ENCODE measurements at regions not wholly inside any gene's neighbourhood (a gene's known extent, or its start where the extent isn't known, plus 50 kb on each side); places are given as distances from the start of the nearest gene placed in this dataset.
"Not testable (repeated sequence)": the region's sequence is repeated elsewhere in the genome, so short reads cannot be mapped to it uniquely, and the experiment has no call there.

DNA sequence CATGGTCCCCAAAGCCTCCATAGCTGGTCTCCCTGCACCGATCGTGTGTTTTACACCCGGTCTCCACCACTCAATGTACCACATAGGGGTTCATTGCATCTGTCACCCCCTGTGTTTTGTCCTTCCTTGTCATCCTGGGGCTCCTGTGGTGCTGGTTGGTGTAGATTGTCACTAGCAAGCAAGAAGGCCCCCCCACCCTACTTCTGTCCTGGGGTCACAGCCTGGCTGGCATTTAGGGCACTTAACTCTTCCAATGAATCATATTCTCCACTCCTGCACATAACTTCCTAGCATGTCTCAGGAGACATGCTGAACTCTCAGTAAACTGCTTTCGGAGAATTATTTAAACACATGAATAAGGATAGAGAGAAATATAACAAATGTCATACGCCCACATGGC is 161.4 kb downstream of the BCL2L11 start:
- not testable (repeated sequence) for DNase-seq (ENCODE audit: extremely low read depth, low read depth)

DNA sequence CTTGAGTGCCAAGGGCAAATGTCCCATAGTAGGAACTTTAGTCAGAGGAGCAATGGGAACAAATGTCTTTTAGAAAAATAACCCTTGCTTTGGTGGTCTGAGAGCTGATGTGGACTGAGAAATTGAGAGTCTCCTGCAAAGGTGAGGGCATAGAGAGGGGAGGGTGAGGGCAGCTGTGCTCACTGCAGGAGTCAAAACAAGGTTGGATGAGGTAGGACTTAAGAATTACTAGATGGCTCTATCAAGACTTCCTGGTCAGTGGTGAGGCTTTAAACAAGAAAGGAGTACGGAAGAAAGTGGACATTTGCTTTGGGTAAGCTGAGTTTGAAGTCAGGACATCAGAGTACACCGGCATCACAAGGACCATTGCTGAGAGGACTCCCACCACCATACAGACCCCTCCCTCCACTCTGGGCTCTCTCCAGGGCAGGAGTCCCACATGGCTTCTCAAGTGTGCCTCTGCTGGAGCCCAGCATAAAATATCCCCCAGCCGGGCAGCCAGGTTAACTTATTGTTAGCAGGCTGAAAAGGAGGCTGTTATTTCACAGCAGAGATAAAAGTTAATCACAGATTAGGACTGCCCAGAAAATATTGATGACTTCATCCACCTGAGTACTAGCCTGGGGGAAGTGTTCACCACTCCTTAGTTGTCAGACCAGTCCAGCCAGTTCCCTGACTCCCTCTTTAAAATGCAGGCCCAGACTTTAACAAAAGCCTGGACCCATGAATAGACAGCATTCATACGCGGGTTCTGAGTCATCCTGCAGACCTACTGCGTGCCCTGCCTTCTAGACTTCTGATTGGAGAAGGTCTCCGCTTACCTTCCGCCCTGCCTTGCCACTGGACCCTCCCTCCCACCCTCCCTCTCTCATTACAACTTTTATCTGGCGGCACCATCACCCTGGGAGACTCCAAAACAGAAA is 167.2 kb downstream of the BCL2L11 start:
- DNase-seq (ENCODE audit: extremely low read depth, low read depth): not testable (repeated sequence)

- not testable (repeated sequence) for DNase-seq (ENCODE audit: extremely low read depth, low read depth)
These were observed 169.7 kb downstream of the BCL2L11 start for GRCh38 chr2:111290370-111290769.

- not testable (repeated sequence) for DNase-seq (ENCODE audit: extremely low read depth, low read depth)
These were observed 170.9 kb downstream of the BCL2L11 start for GRCh38 chr2:111291566-111291965.

- DNase-seq (ENCODE audit: extremely low read depth, low read depth): not testable (repeated sequence)
These were observed 171.7 kb downstream of the BCL2L11 start for GRCh38 chr2:111292232-111292968.

- DNase-seq (ENCODE audit: extremely low read depth, low read depth): not testable (repeated sequence)
These were observed 174.0 kb downstream of the BCL2L11 start for GRCh38 chr2:111294699-111295098.

- DNase-seq (ENCODE audit: extremely low read depth, low read depth): not testable (repeated sequence)
These were observed 175.5 kb downstream of the BCL2L11 start for GRCh38 chr2:111296122-111296804.

DNA sequence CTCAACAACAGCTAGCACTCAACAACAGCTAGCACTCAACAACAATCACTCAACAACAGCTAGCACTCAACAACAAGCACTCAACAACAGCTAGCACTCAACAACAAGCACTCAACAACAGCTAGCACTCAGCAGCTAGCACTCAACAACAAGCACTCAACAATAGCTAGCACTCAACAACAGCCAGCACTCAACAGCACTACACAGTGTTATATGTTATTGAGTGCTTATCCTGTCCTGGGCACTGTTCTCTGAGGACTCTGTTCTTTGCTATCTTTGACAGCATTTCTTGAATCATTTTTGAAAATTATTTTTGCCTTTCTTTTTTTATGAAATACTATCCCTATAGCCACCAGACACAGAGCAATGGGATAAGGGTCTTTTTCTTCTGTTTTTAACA is 176.4 kb downstream of the BCL2L11 start:
- DNase-seq (ENCODE audit: extremely low read depth, low read depth): not testable (repeated sequence)

- DNase-seq (ENCODE audit: extremely low read depth, low read depth): not testable (repeated sequence)
These were observed 178.2 kb downstream of the BCL2L11 start for GRCh38 chr2:111298927-111299326.

- DNase-seq (ENCODE audit: extremely low read depth, low read depth): not testable (repeated sequence)
These were observed 178.9 kb downstream of the BCL2L11 start for GRCh38 chr2:111299635-111300034.

DNA sequence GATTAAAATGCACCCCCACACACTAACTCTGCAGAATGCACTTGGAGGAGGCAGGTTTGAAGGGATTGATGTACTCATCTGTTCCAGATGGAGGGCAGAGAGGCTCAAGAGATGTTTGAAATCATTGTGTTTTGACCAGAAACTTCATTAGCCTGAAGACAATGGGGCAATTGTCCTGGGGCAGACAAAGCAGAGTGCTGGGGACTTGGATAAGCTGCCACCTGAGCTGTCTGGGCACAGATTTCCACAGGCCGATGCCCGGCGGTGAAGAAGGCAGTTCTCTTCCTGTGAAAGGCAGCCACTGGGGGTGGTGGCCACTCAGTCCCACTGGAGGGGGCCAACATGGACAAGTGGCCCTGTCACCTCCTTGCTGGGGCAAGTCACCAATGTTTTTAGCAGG is 181.0 kb downstream of the BCL2L11 start:
- not testable (repeated sequence) for DNase-seq (ENCODE audit: extremely low read depth, low read depth)

DNA sequence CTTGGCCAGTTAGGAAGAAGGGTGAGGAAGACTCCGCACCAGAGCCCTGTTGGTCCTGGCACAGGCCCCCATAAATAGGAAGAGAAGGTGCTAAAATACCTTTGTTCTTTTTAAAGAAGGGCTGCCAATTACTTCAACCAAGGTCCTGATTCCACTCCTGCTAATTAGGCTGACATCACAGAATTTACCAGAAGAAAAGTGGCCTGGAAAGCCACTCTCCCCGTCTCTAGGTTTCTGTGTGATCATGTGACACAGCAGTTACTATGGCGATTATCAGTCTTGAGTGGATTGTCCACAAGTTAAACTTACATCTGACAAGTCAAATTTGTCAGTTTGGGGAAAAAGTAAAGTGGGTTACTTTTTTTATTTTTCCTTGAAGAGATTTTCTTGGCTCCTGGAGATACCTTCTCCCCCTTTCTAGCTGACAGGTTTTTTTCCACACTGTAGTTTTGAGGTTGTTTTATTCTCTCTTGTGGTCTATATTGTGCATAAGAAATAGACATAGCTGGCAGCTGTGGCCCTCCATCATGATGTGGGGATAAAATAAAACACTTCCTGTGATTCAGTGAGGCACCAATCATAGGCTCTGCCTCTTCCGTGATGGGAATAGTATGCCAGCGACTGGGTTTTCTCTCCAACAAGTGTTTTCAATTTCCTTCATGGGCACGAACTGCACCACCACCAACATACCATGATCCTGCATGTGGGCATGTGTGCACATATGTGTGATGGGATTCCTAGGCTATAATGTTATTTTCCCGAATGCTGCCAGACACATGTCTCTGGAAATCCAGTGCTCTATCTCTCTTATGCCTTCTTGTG is 181.9 kb downstream of the BCL2L11 start:
- DNase-seq (ENCODE audit: extremely low read depth, low read depth): not testable (repeated sequence)

DNA sequence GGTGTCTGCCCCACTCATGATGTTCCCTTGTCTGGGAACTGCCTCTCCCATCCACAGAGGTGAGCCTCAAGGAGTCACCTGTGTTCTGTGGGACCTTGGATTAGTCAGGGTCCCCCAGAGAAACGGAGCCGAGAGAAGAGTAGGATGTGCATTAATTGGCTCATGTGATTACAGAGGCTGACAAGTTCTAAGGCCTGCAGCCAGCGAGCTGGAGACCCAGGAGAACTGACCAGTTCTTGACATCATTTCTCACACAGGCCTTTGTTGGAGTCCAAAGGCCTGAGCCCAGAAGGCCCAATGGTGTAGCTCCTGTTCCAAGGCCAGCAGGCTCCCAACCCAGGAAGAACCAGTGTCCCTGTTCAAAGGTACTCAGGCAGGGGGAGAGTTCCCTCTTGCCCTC is 186.6 kb downstream of the BCL2L11 start:
- DNase-seq (ENCODE audit: extremely low read depth, low read depth): not testable (repeated sequence)

DNA sequence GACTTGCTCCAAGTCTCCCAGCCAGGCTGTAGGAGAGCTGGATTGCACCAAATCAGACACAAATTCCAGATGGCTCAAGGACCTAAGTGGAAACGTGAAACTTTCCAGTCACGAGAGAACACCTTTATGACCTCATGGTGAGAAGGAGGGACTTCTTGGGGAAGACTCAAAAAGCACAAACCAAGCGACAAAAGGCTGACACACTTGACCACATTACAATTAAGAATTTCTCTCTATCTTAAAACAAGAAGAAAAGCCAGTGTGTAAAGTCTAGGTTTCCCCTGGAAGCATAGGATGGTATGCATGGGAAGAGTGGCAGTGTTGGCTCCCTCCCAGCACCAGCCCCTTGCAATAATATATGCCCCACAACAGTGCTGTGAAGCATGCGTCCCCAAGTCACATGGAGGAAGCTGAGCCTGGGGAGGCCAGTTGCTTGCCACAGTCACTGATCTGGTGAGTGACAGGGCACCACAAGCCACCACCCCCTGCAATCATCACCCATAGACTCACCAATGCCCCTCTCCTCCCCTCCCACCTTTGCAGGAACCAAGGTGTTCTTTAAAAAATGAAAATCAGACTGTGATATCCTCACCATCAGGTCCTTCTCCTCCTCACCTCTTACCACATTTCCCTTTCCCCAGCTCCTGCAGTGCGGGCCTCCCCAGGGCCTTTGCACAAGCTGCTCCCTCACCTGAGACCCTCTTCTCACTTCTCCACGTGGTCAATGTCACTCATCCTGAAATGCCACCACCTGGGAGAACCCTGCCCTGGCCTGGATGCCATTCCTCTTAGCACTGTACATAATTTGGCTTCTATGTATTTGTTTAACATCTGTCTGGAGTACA is 188.7 kb downstream of the BCL2L11 start:
- DNase-seq (ENCODE audit: extremely low read depth, low read depth): not testable (repeated sequence)

- DNase-seq (ENCODE audit: extremely low read depth, low read depth): not testable (repeated sequence)
These were observed 189.7 kb downstream of the BCL2L11 start for GRCh38 chr2:111310395-111310794.

GRCh38 chr2:111311568-111311967 is 190.9 kb downstream of the BCL2L11 start:
- not testable (repeated sequence) for DNase-seq (ENCODE audit: extremely low read depth, low read depth)

DNA sequence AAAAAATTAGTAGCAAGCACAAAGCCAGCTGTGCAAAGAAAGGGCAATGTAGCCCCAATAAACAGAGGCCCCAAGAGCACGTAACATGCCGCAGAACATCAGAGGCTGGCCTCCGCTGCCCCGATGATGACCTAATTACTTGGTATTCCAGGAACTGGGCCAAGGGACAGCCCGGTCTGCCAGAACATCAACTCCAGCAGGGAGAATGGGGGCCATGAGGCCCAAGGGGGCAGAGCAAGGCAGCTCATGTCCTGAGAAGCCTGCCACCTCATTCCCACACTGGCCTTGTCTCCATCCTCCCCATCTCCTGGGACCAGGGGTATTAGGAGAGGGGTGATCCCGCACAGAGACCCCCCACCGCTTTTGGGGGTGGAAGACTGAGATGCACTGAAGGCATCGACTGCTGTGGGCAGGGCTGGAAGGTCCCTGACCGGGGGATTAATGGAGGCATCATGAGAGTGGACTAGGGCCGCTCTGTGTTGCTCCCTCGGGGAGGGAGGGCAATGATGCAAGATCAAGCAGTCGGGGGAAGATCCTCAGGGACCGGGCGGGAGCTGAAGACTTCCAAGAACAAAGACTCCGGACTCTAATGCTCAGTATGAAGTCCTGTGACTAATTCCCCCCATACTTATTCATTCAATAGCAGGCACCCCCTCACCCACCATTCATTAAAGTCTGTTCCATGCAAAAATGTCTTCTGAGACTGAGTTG is 192.3 kb downstream of the BCL2L11 start:
- not testable (repeated sequence) for DNase-seq (ENCODE audit: extremely low read depth, low read depth)

DNA sequence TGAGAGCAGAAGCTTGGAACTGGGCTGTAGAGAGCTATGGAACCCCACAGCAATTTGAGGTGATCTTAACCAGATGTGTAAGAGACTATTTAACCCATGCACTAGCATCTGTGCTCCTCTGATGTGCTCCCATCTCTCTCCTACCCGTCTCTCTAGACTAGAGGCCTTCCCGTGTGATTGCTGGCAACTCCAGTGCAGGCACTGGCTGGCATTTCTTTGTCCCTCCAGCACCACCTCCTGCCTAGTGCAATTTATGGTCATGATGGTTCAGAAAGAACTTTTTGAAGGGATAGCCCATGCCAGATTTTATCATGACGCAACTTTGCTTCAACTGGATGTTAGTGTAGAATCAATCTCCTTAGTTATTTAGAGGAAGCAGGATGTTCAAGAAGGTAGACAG is 193.0 kb downstream of the BCL2L11 start:
- DNase-seq (ENCODE audit: extremely low read depth, low read depth): not testable (repeated sequence)
